ENCODE measurements at regions not wholly inside any gene's neighbourhood (a gene's known extent, or its start where the extent isn't known, plus 50 kb on each side); places are given as distances from the start of the nearest gene placed in this dataset.

- DNase-seq: no peak
Measured at GRCh38 chr14:100955201-100955600, 51.7 kb upstream of the RTL1 start.

GRCh38 chr14:100962494-100962893 is 59.0 kb upstream of the RTL1 start:
- no peak for DNase-seq

DNA sequence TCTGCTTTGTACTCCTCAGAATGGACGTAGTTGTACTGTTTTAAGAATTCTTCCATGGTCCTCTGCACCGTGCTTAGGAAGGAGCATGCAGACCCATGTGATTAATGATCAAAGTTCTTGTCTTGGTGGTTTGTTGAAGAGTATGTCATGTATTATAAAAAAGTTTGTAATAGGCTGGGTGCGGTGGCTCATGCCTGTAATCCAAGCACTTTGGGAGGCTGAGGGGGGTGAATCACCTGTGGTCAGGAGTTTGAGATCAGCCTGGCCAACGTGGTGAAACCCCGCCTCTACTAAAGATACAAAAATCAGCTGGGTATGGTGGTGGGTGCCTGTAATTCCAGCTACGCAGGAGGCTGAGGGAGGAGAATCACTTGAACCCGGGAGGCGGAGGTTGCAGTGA is 61.8 kb upstream of the RTL1 start:
- DNase-seq: no peak

DNA sequence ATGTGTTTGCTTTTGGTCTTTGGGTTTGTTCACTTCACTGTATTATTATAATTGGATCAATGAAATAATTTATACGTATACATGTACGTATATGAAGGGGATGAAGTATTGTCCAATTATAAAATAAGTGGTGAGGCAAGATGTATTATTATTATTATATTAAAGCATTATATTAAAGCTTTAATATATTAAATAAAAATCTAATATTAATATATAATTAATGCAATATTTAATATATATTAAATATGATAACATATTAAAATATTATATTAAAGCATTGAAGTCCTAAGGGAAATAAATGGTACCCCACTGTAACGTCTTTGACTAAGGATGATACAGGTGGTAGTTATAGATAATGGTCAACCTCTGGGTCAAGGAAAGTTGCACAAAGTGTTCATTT is 63.7 kb upstream of the RTL1 start:
- DNase-seq: no peak

GRCh38 chr14:100967930-100968329 is 64.4 kb upstream of the RTL1 start:
- no peak for DNase-seq

DNA sequence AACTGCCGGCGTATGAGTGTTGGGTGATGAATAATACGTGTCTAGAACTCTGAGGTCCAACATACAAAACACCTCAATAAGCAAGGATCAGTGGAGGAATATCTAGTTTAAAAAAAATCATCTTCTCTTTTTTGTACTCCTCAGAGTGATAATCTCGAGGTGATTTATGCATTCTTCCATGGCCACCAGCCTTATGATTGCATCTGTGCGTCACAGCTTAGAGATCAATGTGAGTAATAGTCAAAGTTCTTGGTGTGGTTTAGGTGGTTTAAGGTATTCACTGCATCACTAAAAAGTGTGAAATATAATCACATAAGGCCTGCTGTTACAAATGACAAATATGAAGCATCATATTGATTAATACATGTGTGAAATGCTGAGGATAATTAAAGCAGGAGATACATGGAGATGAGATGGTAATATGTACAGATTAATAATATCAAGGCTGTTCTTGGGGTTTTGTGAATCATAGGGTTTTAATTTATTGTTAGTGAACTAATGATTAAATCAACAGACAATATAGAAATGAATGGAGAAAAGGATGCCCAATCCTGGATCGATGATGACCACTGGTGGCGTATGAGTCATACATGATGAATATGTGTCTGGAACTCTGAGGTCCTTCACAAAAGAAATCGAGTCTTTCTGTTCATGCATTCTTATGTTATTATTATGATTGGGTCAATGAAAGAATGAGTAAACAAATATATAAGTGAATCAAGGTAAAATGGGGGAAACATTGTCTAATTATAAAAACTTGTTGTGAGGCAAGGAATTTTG is 68.8 kb upstream of the RTL1 start:
- DNase-seq: no peak

DNA sequence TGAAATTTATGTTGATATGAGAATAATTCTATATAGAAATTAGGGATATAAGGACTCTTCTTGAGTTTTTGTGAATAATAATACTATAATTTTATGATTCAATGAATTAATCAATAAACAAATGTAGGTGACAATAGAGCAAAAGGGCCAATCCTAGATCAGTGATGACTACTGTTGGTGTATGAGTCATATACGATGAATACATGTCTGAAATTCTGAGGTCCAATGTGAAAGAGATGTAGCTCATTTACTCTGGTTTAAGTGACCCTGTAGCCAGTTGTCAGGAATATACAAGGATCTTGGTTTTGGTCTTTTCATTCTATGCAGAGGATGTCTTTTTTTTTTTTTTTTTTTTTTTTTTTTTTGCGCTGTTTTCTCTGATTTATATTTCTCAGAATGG is 72.1 kb upstream of the RTL1 start:
- no peak for DNase-seq

GRCh38 chr14:100979079-100979478 is 75.6 kb upstream of the RTL1 start:
- no peak for DNase-seq

- DNase-seq: no peak
Measured at GRCh38 chr14:100979780-100980179, 76.3 kb upstream of the RTL1 start.

GRCh38 chr14:100980823-100981222 is 77.3 kb upstream of the RTL1 start:
- DNase-seq: no peak

DNA sequence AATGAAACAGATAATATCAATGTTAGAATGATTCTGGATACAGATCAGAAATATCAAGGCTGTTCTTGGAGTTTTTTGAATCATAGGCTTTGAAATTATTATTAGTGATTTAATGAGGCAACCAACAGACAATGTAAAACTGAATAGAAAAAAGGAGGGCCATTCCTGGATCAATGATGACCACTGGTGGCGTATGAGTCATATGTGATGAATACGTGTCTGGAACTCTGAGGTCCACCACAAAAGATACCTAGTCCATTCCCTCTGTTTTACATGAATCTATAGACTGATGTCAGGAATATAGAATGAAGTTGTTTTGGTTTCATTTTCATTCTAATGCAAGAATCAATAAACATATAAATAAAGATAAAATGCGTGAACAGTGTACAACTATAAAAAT is 78.3 kb upstream of the RTL1 start:
- DNase-seq: no peak

DNA sequence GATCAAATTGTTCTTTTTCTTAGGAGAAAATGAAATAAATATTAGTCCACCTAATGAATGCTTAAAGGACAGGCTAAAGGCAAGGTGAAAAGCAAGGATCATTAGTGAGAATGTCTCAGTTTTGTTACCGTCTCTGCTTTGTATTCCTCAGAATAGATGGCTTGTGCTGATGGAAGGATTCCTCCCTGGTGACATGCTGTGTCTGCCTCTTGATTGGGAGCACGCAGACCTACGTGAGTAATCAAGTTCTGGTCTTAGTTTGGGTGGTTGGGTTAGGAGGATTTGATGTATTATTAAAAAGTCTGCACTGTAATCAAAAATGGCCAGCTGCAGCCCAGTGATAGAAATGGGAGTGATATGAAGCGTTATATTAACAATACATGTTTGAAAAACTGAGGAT is 78.8 kb upstream of the RTL1 start:
- no peak for DNase-seq

- DNase-seq: no peak
Measured at GRCh38 chr14:100982762-100983161, 79.2 kb upstream of the RTL1 start.

GRCh38 chr14:100983710-100984109 is 80.2 kb upstream of the RTL1 start:
- DNase-seq: no peak

GRCh38 chr14:100988011-100988410 is 84.5 kb upstream of the RTL1 start:
- no peak for DNase-seq

DNA sequence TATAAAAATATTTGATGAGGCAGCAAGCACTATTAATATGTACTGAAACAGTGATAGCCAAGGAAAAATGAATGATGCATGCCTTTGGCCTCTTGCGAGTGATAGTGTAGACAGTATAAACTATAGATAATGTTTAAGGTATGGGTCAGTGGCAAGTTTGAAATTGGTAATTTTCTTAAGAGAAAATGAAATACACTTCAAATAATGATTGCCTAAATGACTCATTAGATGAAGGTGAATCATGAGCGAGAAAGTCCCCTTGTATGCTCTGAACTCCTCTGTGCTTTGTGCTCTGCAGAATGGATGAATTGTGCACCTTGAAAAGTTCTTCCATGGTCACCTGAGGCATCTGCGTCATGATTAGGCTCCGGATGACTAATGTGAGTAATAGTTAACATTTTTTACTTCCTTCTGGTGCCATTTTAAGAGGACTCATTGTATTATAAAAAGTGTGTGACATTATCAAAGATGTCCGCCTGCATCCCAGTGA is 84.9 kb upstream of the RTL1 start:
- DNase-seq: no peak

- DNase-seq: no peak
Measured at GRCh38 chr14:100988956-100989355, 85.4 kb upstream of the RTL1 start.

DNA sequence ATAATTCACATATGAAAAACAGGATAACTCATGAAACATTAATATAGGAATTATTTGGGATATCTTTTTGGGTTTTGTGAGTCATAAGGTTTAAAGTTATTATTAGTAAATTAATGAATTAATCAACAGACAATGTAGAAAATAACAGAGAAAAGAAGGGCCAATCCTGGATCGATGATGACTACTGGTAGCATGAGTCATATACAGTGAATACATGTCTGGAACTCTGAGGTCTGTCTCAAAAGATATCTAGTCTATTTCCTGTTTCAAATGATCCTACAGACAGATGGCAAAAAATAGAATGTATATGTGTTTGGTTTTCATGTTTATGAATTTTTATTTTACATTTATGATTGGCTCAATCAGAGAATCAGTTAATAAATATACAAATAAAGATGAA is 86.4 kb upstream of the RTL1 start:
- no peak for DNase-seq

DNA sequence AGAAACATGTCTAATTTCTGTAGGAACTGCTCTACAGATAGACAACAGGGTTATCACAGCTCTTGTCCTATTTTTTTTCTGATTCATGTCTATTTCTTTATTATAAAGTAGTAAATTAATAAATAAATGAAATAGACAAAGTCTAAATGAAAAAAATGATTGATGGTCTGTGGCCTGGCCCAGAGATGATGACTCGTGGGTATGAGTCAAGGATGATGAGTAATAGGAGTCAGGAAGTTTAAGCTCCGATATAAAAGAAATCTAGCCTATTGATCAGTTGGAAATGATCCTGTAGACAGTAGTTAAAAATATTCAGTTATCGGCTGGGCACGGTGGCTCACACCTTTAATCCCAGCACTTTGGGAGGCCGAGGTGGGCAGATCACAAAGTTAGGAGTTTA is 90.6 kb upstream of the RTL1 start:
- no peak for DNase-seq

DNA sequence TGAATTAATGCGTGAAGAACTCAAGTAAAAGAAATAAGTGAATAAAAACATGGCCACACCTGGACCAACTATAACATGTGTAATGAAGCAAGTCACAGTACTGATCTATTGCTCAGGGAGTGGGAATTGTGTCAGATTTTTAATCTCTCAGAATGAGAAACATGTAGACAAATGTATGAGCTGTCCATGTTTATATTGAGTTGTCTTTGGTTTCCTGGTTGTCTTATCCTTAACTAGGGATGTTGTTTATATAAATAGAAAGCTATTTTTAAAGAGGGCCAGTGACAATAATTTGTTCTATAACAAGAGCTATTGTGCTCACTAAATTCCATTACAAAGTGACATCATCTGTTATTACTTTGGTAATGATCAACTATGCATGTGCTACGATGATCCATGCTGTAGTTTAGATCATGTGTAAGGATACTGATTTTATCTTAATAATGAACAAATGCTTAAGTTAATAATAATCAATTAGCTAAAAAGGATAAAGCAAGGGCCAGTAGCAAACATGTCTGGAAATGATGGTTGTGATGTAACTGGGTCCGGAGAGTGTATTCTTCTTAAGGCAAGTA is 91.3 kb upstream of the RTL1 start:
- no peak for DNase-seq

GRCh38 chr14:101000711-101001250 is 97.3 kb upstream of the RTL1 start:
- DNase-seq: no peak

- no peak for DNase-seq
Measured at GRCh38 chr14:101001311-101002069, 98.0 kb upstream of the RTL1 start.

DNA sequence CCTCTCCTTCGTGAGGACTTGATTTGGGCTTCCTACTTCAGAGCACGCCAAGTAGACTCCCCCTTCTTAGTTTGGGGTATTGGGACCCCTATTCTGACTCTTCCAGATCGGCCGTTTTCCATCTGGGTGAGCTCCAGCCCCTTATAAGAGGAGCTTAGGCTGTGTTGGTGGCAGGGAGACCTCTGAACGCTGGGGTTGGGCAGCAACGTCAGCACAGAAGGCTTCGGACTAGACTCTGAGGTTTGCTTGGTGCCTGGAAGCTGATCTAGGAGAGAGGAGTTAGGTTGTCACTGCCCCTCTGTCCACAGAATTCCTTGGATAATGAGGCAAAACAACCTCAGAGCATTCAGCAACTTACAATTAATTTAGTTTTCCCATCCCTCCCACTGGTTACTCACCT is 99.2 kb upstream of the RTL1 start:
- no peak for DNase-seq

DNA sequence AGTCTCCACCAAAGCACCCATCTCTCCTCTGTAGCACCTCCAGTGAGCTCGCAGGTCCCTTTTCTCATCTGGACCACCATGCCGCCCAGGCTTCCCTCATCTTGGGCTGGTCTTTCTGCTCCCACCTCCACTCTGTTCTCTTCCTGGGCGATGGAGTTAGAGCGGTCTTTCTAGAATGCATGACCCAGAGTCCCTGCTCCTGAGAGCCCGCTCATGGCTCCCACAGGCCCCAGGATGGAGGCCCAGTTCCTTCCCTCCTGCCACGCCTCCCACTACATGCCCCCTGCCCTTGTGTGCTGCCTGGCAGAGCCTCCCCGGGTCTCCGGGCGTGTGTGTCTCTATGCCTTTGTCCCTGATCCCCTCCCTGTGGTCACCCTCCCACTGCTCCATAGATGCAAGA is 100.7 kb upstream of the RTL1 start:
- no peak for DNase-seq

Measured in NCI-H2227 treated with DMSO at 0.1 percent for 48 hours (cell line).